ENCODE measurements at regions not wholly inside any gene's neighbourhood (a gene's known extent, or its start where the extent isn't known, plus 50 kb on each side); places are given as distances from the start of the nearest gene placed in this dataset.

GRCh38 chr7:68458010-68458908 lies 1140.0 kb upstream of the AUTS2 start:
- H3K27me3 Mint-ChIP-seq, result no peaks in the 10 kb centered on the region
- ATAC-seq (replicated peaks; ENCODE audit: extremely low read depth, poor library complexity, severe bottlenecking) (no peak), DNase-seq (ENCODE audit: low spot score in 2 of 2) (no peak)
- H3K27ac Mint-ChIP-seq (ENCODE audit: low read depth), result no peak overlapping the region
- H3K4me1 Mint-ChIP-seq, result no peaks in the 10 kb centered on the region
- H3K9me3 Mint-ChIP-seq, result peaks cover 35% of the 10 kb centered on the region
- no peak overlapping the region for H3K4me3 Mint-ChIP-seq
- peaks cover 2% of the 10 kb centered on the region for H3K36me3 Mint-ChIP-seq (ENCODE audit: insufficient read depth)

DNA sequence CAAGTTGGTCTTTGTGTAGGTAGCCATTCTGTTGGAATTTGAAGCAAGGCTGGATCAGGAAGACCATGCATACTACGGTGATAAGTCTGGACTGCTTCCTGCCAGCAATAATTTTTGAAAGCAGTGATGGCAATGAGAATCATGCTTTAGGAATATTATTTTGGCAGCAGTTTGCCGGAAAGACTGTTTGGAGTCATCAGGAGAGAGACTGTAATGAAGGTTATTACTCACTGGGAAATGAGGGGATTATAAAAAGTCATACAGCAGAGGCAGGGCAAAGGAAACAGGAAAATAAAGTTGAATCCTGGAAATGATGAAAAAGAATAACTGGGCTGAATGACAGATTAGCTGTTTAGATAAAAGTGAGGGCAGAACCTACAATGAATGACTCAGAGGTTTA lies 1136.8 kb upstream of the AUTS2 start:
- ATAC-seq (replicated peaks; ENCODE audit: extremely low read depth, poor library complexity, severe bottlenecking) (no peak), DNase-seq (ENCODE audit: low spot score in 2 of 2) (no peak)
- H3K9me3 Mint-ChIP-seq, result peaks cover 34% of the 10 kb centered on the region
- H3K36me3 Mint-ChIP-seq (ENCODE audit: insufficient read depth), result peaks cover 2% of the 10 kb centered on the region
- H3K27ac Mint-ChIP-seq (ENCODE audit: low read depth), result no peak overlapping the region
- H3K27me3 Mint-ChIP-seq, result no peaks in the 10 kb centered on the region
- H3K4me1 Mint-ChIP-seq, result no peaks in the 10 kb centered on the region
- H3K4me3 Mint-ChIP-seq, result no peak overlapping the region

DNA sequence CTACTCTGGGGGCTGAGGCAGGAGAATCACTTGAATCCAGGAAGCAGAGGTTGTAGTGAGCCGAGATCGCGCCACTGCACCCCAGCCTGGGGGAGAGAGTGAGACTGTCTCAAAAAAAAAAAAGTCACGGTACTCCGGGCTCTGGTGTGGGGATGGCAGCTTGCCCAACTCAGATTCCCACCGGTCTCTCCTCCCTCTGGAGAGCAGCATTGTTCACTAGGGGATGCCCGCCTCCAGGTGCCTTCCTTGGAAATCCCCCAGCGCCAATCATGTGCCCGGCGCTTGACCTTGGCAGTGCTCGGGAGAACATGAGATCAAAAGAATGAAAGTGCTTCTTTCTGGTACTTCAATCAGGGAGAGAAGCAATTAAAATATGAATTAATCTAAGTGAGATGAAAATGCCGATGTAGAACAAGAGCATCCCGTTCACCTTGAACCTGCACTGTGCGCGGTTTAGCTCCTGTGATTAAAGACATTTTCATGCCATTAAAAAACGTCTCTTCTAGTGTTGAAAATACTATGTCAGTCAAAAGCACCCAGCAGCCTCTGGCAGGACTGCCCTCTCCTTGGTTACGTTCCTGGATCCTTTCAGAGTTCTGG lies 1127.3 kb upstream of the AUTS2 start:
- Mint-ChIP-seq H3K27ac (ENCODE audit: low read depth) (no peak overlapping the region), H3K36me3 (ENCODE audit: insufficient read depth) (no peaks in the 10 kb centered on the region), H3K27me3 (no peaks in the 10 kb centered on the region), H3K4me3 (no peak overlapping the region), H3K4me1 (no peaks in the 10 kb centered on the region), H3K9me3 (peaks cover 31% of the 10 kb centered on the region)
- DNase-seq (ENCODE audit: low spot score in 2 of 2) (no peak), ATAC-seq (replicated peaks; ENCODE audit: extremely low read depth, poor library complexity, severe bottlenecking) (no peak)

GRCh38 chr7:68472688-68473087 lies 1125.6 kb upstream of the AUTS2 start:
- Mint-ChIP-seq H3K36me3 (ENCODE audit: insufficient read depth) (no peaks in the 10 kb centered on the region), H3K27me3 (no peaks in the 10 kb centered on the region), H3K4me1 (no peaks in the 10 kb centered on the region), H3K27ac (ENCODE audit: low read depth) (no peak overlapping the region), H3K4me3 (no peak overlapping the region), H3K9me3 (peaks cover 20% of the 10 kb centered on the region)
- DNase-seq (ENCODE audit: low spot score in 2 of 2) (no peak), ATAC-seq (replicated peaks; ENCODE audit: extremely low read depth, poor library complexity, severe bottlenecking) (no peak)

DNA sequence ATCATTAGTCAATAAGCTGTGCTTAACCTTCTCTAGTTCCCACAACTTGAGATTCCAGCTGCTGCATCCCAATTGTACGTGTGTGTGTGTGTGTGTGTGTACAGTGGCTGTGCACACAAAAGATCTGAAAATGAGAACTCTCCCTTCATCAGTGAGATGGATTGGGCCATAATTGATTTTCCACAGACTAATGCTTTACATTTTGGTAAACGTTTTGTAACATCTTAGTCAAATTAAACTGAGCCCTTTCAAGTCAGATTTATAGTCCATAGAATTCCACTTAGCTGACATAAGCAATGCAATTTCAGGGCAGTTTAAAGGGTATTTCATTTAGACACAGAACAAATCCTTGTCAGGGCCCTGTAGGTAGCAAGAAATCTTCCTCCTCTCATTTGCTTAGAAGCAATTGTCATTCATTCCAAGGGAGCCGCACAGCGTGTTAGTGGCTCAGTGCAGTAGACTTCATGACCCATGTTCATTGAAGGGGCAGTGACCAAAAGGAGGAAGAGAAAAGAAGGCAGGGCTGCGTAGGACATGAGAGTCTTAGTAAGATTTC lies 1123.5 kb upstream of the AUTS2 start:
- H3K27ac Mint-ChIP-seq (ENCODE audit: low read depth), result no peak overlapping the region
- ATAC-seq (replicated peaks; ENCODE audit: extremely low read depth, poor library complexity, severe bottlenecking) (no peak), DNase-seq (ENCODE audit: low spot score in 2 of 2) (no peak)
- H3K36me3 Mint-ChIP-seq (ENCODE audit: insufficient read depth), result no peaks in the 10 kb centered on the region
- no peaks in the 10 kb centered on the region for H3K4me1 Mint-ChIP-seq
- no peaks in the 10 kb centered on the region for H3K27me3 Mint-ChIP-seq
- peaks cover 5% of the 10 kb centered on the region for H3K9me3 Mint-ChIP-seq
- H3K4me3 Mint-ChIP-seq, result no peak overlapping the region

GRCh38 chr7:68476966-68477365 lies 1121.3 kb upstream of the AUTS2 start:
- H3K9me3 Mint-ChIP-seq, result peaks cover 5% of the 10 kb centered on the region
- no peak overlapping the region for H3K4me3 Mint-ChIP-seq
- DNase-seq (ENCODE audit: low spot score in 2 of 2), result no peak
- no peak overlapping the region for H3K27ac Mint-ChIP-seq (ENCODE audit: low read depth)
- no peak for ATAC-seq (replicated peaks; ENCODE audit: extremely low read depth, poor library complexity, severe bottlenecking)
- H3K4me1 Mint-ChIP-seq, result no peaks in the 10 kb centered on the region
- no peaks in the 10 kb centered on the region for H3K27me3 Mint-ChIP-seq
- no peaks in the 10 kb centered on the region for H3K36me3 Mint-ChIP-seq (ENCODE audit: insufficient read depth)

GRCh38 chr7:68478326-68478725 lies 1119.9 kb upstream of the AUTS2 start:
- Mint-ChIP-seq H3K36me3 (ENCODE audit: insufficient read depth) (peaks cover under 1% of the 10 kb centered on the region), H3K4me1 (no peaks in the 10 kb centered on the region), H3K9me3 (peaks cover 5% of the 10 kb centered on the region), H3K27ac (ENCODE audit: low read depth) (no peak overlapping the region), H3K27me3 (no peaks in the 10 kb centered on the region), H3K4me3 (no peak overlapping the region)
- DNase-seq (ENCODE audit: low spot score in 2 of 2) (no peak), ATAC-seq (replicated peaks; ENCODE audit: extremely low read depth, poor library complexity, severe bottlenecking) (no peak)

DNA sequence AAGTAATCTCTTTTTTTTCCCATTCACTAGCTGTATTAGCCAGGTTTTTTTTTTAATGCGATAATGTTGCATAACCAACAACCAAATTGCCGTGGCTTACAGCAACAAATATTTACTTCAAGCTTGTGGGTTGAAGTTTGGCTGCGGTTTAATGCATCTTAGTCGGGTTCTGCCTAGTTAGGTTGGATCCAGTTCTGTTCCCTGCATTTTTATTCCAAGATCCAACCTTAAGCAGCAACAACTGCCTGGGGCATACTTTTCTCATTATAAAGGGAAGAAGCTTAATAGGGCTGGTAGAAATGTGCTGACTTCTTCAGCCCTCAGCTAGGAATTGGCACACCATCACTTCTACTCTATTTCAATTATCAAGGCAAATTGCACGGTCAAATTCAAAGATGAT lies 1115.5 kb upstream of the AUTS2 start:
- Mint-ChIP-seq H3K36me3 (ENCODE audit: insufficient read depth) (peaks cover 2% of the 10 kb centered on the region), H3K9me3 (no peaks in the 10 kb centered on the region), H3K4me1 (no peaks in the 10 kb centered on the region), H3K27ac (ENCODE audit: low read depth) (no peak overlapping the region), H3K4me3 (no peak overlapping the region), H3K27me3 (no peaks in the 10 kb centered on the region)
- DNase-seq (ENCODE audit: low spot score in 2 of 2), result no peak
- ATAC-seq (replicated peaks; ENCODE audit: extremely low read depth, poor library complexity, severe bottlenecking), result no peak

DNA sequence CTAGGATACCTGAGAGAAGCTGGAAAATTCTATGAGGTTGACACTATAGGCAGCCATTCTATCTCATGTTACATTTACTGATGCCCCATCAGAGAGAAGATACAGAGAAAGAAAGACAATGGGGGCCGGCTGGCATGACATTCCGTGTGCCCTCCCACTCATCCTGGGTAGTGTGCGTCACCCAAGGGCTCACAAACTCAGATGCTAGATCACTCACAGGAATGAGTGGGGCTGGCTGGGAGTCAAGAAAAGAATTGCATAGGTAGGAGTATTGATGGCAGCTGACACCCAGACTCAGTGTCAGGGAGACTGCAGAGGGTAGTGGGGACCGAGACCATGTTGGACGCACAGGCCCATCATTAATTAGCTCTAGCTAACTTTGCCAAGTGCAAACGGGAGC lies 1113.5 kb upstream of the AUTS2 start:
- Mint-ChIP-seq H3K27ac (ENCODE audit: low read depth) (no peak overlapping the region), H3K27me3 (no peaks in the 10 kb centered on the region), H3K4me3 (no peak overlapping the region), H3K9me3 (no peaks in the 10 kb centered on the region), H3K36me3 (ENCODE audit: insufficient read depth) (peaks cover 2% of the 10 kb centered on the region), H3K4me1 (no peaks in the 10 kb centered on the region)
- ATAC-seq (replicated peaks; ENCODE audit: extremely low read depth, poor library complexity, severe bottlenecking) (no peak), DNase-seq (ENCODE audit: low spot score in 2 of 2) (no peak)

- Mint-ChIP-seq H3K4me1 (no peaks in the 10 kb centered on the region), H3K27me3 (no peaks in the 10 kb centered on the region), H3K27ac (ENCODE audit: low read depth) (no peak overlapping the region), H3K9me3 (no peaks in the 10 kb centered on the region), H3K4me3 (no peak overlapping the region), H3K36me3 (ENCODE audit: insufficient read depth) (peaks cover 2% of the 10 kb centered on the region)
- ATAC-seq (replicated peaks; ENCODE audit: extremely low read depth, poor library complexity, severe bottlenecking), result no peak
- no peak for DNase-seq (ENCODE audit: low spot score in 2 of 2)
Observed at GRCh38 chr7:68485253-68485917, 1112.9 kb upstream of the AUTS2 start.

DNA sequence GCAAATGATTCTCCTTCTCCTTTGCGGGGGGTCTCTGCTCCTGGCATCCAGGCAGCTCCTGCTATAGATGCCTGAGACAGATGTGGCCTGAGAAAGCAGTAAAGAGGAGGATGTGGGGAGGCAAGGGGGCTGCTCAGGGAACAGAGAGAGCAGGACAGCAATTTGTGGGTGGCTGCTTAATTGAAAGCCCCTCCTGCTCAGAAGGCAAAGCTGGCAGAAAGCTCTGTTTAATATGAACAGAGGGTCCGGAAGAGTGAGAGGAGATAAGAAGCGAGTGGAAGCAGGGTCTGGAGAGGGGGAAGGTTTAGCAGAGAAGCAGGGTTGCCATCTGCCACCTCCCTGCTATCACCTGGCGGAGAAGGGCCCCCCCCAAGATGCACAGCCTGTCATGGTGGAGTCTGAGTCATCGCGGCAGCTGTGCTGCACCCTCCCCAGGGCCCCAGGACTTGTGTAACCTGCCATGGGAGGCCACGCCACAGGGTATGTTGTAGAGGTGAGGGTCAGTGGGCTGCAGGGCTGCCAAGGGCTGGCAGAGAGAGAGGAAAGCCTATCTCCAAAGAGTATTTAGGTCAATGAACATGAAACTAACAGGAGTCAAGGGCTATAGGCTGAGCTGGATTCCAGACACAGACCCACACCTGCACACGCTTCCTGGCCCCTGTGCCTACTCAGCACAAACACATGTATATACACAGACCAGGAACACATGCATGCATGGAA lies 1109.8 kb upstream of the AUTS2 start:
- Mint-ChIP-seq H3K4me1 (no peaks in the 10 kb centered on the region), H3K9me3 (no peaks in the 10 kb centered on the region), H3K36me3 (ENCODE audit: insufficient read depth) (no peaks in the 10 kb centered on the region), H3K4me3 (no peak overlapping the region), H3K27me3 (no peaks in the 10 kb centered on the region), H3K27ac (ENCODE audit: low read depth) (no peak overlapping the region)
- no peak for DNase-seq (ENCODE audit: low spot score in 2 of 2)
- ATAC-seq (replicated peaks; ENCODE audit: extremely low read depth, poor library complexity, severe bottlenecking), result no peak

Data from central memory CD8-positive, alpha-beta T cell (primary cell).